ENCODE measurements at regions not wholly inside any gene's neighbourhood (a gene's known extent, or its start where the extent isn't known, plus 50 kb on each side); places are given as distances from the start of the nearest gene placed in this dataset.

DNA sequence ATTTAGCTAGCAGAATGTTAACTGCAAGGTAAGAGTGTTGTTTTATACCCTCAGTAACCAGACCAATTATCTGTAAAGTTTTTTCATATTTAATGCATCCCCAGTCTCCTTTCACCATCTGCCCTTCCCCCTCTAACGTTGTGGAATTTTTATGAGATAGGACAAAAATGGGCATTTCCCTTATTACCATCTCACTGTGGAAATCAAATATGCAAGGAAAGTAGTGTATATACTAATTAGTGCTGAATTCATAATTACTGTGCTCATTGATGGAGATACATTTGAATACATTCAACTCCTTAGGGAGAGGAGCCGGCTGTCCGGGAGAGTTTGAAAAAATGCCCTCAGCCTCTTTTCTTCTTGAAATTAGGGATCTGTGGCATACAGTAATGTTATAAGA is 423.4 kb upstream of the MGMT start:
- H3K27ac Mint-ChIP-seq: no peak overlapping the region
- TF ChIP-seq, protein P1, sequence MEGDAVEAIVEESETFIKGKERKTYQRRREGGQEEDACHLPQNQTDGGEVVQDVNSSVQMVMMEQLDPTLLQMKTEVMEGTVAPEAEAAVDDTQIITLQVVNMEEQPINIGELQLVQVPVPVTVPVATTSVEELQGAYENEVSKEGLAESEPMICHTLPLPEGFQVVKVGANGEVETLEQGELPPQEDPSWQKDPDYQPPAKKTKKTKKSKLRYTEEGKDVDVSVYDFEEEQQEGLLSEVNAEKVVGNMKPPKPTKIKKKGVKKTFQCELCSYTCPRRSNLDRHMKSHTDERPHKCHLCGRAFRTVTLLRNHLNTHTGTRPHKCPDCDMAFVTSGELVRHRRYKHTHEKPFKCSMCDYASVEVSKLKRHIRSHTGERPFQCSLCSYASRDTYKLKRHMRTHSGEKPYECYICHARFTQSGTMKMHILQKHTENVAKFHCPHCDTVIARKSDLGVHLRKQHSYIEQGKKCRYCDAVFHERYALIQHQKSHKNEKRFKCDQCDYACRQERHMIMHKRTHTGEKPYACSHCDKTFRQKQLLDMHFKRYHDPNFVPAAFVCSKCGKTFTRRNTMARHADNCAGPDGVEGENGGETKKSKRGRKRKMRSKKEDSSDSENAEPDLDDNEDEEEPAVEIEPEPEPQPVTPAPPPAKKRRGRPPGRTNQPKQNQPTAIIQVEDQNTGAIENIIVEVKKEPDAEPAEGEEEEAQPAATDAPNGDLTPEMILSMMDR (conservative IDR thresholded peaks at IDR 0.05): no peak
- peaks cover 31% of the 10 kb centered on the region for H3K27me3 Mint-ChIP-seq
- H3K9me3 Mint-ChIP-seq: no peaks in the 10 kb centered on the region
- no peaks in the 10 kb centered on the region for H3K36me3 Mint-ChIP-seq
- H3K4me1 Mint-ChIP-seq (ENCODE audit: unreplicated experiment): peaks cover 17% of the 10 kb centered on the region
- no peak overlapping the region for H3K4me3 Mint-ChIP-seq
- DNase-seq (ENCODE audit: extremely low spot score, unreplicated experiment): no peak

DNA sequence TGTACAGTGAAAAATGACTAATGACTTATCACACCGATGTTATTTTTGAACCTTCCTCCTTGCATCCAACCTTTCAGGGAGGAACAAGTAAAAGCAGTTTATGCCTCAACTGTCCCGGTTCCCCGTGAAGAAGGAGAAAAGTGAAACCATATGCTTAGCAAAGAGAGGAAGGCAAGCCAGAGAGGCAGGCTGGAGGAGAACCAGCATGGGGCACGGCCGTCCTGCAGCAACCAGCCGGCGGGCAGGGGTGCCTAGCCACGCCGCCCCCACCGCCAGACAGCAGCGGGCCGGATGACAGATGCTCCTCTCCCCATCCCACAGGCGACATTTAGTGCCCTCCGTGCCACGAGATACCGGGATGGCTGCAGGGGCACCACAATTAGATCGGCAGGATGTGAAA is 421.4 kb upstream of the MGMT start:
- H3K9me3 Mint-ChIP-seq: no peaks in the 10 kb centered on the region
- no peaks in the 10 kb centered on the region for H3K36me3 Mint-ChIP-seq
- peak overlapping the region; percentile 58 for H3K4me3 Mint-ChIP-seq
- no peak for DNase-seq (ENCODE audit: extremely low spot score, unreplicated experiment)
- TF ChIP-seq, protein P1 (conservative IDR thresholded peaks at IDR 0.05): no peak
- H3K4me1 Mint-ChIP-seq (ENCODE audit: unreplicated experiment): peaks cover 17% of the 10 kb centered on the region
- H3K27me3 Mint-ChIP-seq: peaks cover 17% of the 10 kb centered on the region
- no peak overlapping the region for H3K27ac Mint-ChIP-seq

DNA sequence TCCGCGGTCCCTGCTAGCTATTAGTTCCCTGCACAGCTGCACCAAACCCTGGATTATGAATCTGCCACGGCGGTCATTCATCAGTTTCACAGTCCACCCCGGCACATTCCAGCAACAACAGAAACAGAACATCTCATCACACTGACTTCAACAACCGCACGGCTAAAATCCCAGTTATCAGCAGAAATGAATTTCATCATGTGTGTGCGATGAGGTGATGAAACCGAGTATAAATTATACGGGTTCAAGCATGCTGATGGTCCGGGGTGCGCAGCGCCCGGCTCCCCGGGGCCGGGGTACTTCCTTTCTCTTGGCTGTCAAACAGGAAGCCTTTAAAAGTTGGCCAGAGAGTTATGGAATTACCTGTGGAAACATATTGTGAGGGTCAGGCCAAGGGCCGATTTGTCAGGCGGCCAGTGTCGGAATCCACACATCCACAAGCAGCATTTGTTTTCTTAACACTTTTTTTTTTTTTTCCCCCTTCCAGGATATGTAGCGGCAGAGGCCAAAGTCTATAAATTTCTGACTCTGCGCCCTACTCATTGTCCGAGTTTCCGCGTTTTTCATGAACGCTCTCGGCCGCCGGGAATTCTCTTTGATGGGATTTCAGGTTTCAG is 420.9 kb upstream of the MGMT start:
- Mint-ChIP-seq H3K9me3 (no peaks in the 10 kb centered on the region), H3K27ac (no peak overlapping the region), H3K4me3 (no peak overlapping the region), H3K27me3 (peaks cover 17% of the 10 kb centered on the region), H3K36me3 (no peaks in the 10 kb centered on the region), H3K4me1 (ENCODE audit: unreplicated experiment) (peaks cover 17% of the 10 kb centered on the region)
- TF ChIP-seq, protein P1 (conservative IDR thresholded peaks at IDR 0.05): no peak
- no peak for DNase-seq (ENCODE audit: extremely low spot score, unreplicated experiment)

DNA sequence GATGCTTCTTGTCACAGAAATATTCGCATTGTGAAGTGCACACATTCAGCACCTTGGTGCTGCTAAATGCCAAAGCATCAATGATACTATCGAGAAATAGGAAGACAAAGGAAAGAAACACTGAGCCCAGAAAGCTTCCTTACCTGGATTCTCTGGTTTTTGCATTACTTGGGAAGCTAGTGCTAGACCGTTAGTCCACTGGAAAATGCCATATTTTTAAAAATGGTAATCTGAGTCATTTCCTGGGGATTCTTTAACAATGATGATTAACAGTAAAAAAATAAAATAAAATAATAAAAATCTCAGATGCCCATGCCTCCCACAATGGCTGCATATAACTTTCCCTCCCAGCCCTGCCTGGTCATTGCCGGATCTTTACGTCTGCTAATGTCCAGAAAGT is 420.1 kb upstream of the MGMT start:
- H3K9me3 Mint-ChIP-seq: no peaks in the 10 kb centered on the region
- H3K27me3 Mint-ChIP-seq: peaks cover 19% of the 10 kb centered on the region
- peaks cover 17% of the 10 kb centered on the region for H3K4me1 Mint-ChIP-seq (ENCODE audit: unreplicated experiment)
- no peak for DNase-seq (ENCODE audit: extremely low spot score, unreplicated experiment)
- no peaks in the 10 kb centered on the region for H3K36me3 Mint-ChIP-seq
- H3K27ac Mint-ChIP-seq: no peak overlapping the region
- peak overlapping the region; percentile 7 for H3K4me3 Mint-ChIP-seq
- TF ChIP-seq, protein P1 (conservative IDR thresholded peaks at IDR 0.05): no peak

DNA sequence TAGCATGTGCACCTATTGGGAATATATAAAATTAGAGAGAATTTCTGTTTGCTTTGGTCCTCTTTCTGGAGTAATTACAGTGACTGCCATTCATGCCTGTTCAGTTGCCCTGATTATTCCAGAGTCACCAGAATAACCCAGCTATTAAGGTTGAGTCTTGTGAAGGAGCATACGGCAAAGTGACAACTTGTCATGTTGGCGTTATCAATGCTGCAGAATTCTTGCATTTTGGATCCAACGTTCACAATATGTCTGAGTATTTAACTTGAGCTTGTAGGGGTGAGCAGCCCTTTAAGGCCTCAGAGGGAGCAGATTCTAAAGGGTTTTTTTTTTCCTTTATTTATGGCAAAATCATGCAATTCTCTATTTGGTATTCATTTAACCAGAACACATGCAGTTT is 419.4 kb upstream of the MGMT start:
- Mint-ChIP-seq H3K27ac (no peak overlapping the region), H3K27me3 (peaks cover 19% of the 10 kb centered on the region), H3K36me3 (no peaks in the 10 kb centered on the region), H3K4me3 (no peak overlapping the region), H3K4me1 (ENCODE audit: unreplicated experiment) (peaks cover 17% of the 10 kb centered on the region), H3K9me3 (no peaks in the 10 kb centered on the region)
- DNase-seq (ENCODE audit: extremely low spot score, unreplicated experiment): no peak
- TF ChIP-seq, protein P1 (conservative IDR thresholded peaks at IDR 0.05): no peak

DNA sequence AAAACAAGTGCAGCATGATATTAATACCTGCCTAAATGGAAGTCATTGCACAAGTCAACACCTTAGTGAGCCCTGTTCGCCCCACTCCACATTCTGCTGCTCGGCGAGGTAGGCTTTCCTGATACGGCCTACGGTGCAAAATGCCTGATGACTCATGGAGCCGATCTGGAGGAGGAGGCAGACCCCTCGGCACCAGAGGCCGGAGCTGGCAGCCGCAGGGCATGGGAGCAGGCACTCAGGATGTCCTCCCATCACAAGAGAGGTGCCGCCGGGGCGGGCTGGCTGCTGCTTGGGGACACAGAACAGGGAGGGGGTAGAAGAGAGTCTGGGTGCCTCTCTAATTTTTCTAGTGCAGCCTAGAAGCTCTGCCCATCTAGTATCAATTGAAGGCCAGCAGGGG is 418.5 kb upstream of the MGMT start:
- no peaks in the 10 kb centered on the region for H3K9me3 Mint-ChIP-seq
- no peaks in the 10 kb centered on the region for H3K36me3 Mint-ChIP-seq

More for the DNA sequence above, 418.5 kb upstream of the MGMT start:
- H3K27me3 Mint-ChIP-seq: peaks cover 12% of the 10 kb centered on the region
- TF ChIP-seq, protein P1 (conservative IDR thresholded peaks at IDR 0.05): no peak
- peaks cover 9% of the 10 kb centered on the region for H3K4me1 Mint-ChIP-seq (ENCODE audit: unreplicated experiment)
- no peak for DNase-seq (ENCODE audit: extremely low spot score, unreplicated experiment)
- H3K27ac Mint-ChIP-seq: no peak overlapping the region
- H3K4me3 Mint-ChIP-seq: no peak overlapping the region

Measured in type B pancreatic cell (in vitro differentiated cells).